Nephron progenitor cell (in vitro differentiated cells): ENCODE measurements at regions not wholly inside any gene's neighbourhood (a gene's known extent, or its start where the extent isn't known, plus 50 kb on each side); places are given as distances from the start of the nearest gene placed in this dataset.

Experiments used
- DNase-seq: peaks from one replicate; pipeline ENCODE4 v3.0.0; 2021
- H3K27ac Mint-ChIP-seq: 2 replicates; pipeline ENCODE4 v1.8.0; 2021; ENCODE audit warnings: mild to moderate bottlenecking, moderate library complexity, mixed read lengths
- H3K27me3 Mint-ChIP-seq: 2 replicates; pipeline ENCODE4 v1.8.0; 2021; ENCODE audit warnings: mild to moderate bottlenecking, low read depth, mixed read lengths; ENCODE audit not compliant: poor library complexity
- H3K36me3 Mint-ChIP-seq: 2 replicates; pipeline ENCODE4 v1.8.0; 2021; ENCODE audit warnings: low read depth, mixed read lengths
- H3K4me1 Mint-ChIP-seq: 2 replicates; pipeline ENCODE4 v1.8.0; 2021; ENCODE audit warnings: mixed read lengths
- H3K4me3 Mint-ChIP-seq: 2 replicates; pipeline ENCODE4 v1.8.0; 2021; ENCODE audit warnings: mild to moderate bottlenecking, moderate library complexity, mixed read lengths
- H3K9me3 Mint-ChIP-seq: 2 replicates; pipeline ENCODE4 v1.8.0; 2021; ENCODE audit warnings: mild to moderate bottlenecking, moderate library complexity, mixed read lengths
- TF ChIP-seq, protein P1 (sequence below): fragments of 200-600 bp; sonication (generic); IDR thresholded peaks from 2 replicates; pipeline ENCODE4 v1.5.0; 2021; ENCODE audit warnings: antibody characterized with exemption

DNA sequence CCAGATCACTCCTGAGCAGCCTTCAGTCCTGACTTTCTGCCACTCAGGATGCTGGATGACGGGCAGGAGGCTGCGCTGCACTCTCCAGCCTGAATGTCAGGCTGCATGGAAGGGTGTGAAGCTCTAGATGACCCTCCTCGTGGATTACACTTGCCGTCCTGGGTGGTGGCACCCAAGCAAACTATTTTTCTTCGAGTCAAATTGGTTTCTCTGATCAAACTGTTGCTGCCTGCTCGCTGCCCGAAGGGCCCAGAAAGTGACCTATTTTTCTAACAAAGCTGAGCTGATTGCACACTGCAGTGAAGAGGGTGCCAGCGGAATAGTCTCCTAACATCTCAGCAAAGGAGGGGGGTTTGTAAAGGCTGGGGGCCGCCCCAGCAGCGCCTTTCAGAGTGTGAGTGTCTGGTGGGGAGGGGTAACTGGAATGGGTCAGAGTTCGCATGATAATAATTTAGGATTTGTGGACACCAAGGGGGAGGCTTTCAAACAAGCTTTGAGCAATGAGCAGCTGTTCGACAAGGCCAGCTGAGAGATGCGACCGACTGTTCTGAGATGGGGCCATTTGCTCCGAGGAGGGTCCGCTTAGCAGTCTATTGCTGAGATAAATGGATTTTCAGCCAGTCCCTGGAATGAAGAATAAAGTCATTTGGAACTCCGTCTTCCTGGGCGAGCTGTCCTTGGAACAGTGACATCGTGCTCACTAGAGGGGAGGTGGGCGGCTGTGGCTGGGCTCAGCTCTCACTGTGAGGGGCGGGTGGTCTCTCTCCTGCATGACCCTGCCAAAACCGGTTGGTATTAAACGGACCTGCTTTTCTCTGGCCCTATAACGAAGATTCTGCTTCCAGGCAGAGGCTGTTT lies 537.6 kb downstream of the BRD1 start:
- no peak for DNase-seq
- no peak overlapping the region for H3K4me3 Mint-ChIP-seq
- peaks cover 15% of the 10 kb centered on the region for H3K27me3 Mint-ChIP-seq
- H3K27ac Mint-ChIP-seq, result no peak overlapping the region
- H3K4me1 Mint-ChIP-seq, result peaks cover 30% of the 10 kb centered on the region
- peaks cover 33% of the 10 kb centered on the region for H3K9me3 Mint-ChIP-seq
- TF ChIP-seq, protein P1, sequence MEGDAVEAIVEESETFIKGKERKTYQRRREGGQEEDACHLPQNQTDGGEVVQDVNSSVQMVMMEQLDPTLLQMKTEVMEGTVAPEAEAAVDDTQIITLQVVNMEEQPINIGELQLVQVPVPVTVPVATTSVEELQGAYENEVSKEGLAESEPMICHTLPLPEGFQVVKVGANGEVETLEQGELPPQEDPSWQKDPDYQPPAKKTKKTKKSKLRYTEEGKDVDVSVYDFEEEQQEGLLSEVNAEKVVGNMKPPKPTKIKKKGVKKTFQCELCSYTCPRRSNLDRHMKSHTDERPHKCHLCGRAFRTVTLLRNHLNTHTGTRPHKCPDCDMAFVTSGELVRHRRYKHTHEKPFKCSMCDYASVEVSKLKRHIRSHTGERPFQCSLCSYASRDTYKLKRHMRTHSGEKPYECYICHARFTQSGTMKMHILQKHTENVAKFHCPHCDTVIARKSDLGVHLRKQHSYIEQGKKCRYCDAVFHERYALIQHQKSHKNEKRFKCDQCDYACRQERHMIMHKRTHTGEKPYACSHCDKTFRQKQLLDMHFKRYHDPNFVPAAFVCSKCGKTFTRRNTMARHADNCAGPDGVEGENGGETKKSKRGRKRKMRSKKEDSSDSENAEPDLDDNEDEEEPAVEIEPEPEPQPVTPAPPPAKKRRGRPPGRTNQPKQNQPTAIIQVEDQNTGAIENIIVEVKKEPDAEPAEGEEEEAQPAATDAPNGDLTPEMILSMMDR, result no peak
- peaks cover 6% of the 10 kb centered on the region for H3K36me3 Mint-ChIP-seq

DNA sequence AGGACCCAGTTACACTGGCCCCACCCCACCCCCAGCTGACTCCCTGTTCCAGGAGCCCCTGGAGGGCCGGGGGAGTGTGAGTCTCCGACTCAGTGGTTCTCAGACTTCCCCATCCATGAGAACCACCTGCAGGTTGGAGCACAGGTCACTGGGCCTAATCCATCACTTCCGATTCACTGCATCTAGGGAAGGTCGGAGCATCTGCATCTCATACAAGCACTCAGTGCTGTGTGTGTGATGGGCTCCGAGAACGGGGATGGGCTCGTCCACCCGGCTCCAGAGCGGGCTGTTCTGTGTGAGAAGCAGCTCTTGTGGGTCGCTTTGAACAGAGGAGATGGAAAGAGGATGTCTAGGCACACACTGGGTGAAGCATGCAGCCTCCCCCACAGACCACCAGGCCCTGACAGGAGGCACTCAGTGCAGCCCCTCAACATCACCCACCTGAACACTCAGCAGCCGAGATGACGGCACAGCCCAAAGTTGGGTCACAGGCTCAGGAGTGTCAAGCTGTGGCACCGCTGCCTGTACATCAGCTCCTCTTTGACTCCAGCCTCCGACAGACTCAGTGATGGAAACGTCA lies 541.4 kb downstream of the BRD1 start:
- H3K9me3 Mint-ChIP-seq, result peaks cover 15% of the 10 kb centered on the region
- peaks cover 48% of the 10 kb centered on the region for H3K4me1 Mint-ChIP-seq
- no peak overlapping the region for H3K4me3 Mint-ChIP-seq
- TF ChIP-seq, protein P1, result no peak
- H3K36me3 Mint-ChIP-seq, result no peaks in the 10 kb centered on the region
- H3K27ac Mint-ChIP-seq, result no peak overlapping the region
- peaks cover 18% of the 10 kb centered on the region for H3K27me3 Mint-ChIP-seq
- no peak for DNase-seq

DNA sequence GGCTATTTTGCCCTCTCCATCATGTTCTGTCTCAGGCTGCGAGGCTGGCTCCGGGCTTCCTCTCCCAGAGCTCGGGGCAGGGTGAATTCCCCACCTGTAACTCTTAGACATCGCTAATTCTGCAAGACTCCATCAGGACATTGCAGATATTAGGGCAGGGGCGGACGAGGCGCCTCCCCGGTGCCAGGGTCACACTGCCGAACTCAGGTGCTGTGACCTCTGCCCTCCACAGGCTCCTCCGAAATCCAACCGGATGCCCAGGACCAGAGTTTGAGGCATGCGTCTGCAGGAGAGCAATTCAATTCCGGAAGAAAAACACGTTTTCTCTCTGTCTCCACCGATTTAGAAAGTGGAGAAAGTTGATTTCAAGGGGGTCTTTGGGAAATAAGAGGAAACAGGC lies 542.7 kb downstream of the BRD1 start:
- Mint-ChIP-seq H3K36me3 (peaks cover 4% of the 10 kb centered on the region), H3K4me3 (no peak overlapping the region), H3K27ac (no peak overlapping the region), H3K4me1 (peaks cover 39% of the 10 kb centered on the region), H3K9me3 (peaks cover 28% of the 10 kb centered on the region), H3K27me3 (peaks cover 28% of the 10 kb centered on the region)
- DNase-seq, result no peak
- TF ChIP-seq, protein P1, result no peak

DNA sequence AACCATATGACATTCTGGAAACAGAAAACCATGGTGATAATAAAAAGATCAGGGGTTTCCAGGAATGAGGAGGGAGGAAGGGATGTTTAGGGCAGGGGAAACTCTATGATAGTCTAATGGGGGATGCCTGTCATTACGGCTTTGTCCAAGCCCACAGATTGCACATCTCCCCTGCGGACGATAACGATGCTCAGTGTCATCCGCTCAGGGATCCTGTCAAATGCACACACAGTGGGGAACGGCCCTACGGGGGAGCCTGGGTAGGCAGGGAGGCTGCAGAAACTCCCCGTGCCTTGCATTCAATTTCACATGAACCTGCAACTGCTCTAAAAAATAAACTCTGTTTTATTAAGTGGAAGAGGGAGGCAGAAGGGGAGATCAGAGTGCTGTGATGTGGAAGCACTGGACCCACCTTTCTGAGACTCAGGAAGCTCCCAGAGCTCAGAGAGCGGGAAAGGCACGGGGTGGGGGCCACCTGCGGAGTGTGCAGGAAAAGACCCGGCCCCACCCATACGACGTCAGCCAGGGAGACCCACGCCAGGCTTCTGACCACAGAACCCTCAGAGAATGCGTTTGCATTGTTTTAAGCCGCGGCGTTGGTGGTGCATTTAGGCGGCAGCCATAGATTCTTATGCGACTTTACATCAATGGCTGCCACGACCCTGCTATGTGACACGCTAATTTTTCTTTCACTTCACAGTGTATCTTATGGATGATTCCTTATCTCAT lies 543.5 kb downstream of the BRD1 start:
- Mint-ChIP-seq H3K4me3 (no peak overlapping the region), H3K27ac (no peak overlapping the region), H3K4me1 (peaks cover 40% of the 10 kb centered on the region), H3K27me3 (peaks cover 31% of the 10 kb centered on the region), H3K36me3 (peaks cover 4% of the 10 kb centered on the region), H3K9me3 (peaks cover 34% of the 10 kb centered on the region)
- TF ChIP-seq, protein P1, result no peak
- DNase-seq, result no peak

DNA sequence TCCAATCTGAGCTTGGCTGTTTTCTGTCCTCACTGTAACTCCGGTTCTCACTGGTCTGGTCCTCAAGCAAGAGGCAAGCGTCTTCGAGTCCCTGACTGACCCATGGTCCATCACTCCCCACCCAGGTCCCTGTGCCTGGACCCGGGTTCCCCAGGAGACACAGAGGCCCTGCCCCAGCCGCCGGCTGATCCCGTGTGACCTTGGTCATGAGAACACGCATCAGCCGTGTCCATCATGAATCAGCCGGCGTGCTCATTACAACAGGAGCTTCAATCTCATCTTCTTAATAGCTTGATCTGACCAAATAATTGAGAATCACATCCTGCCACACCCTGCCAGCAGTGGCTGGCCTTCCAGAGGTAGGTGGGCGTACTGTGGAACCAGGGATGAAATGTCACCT lies 545.1 kb downstream of the BRD1 start:
- TF ChIP-seq, protein P1, result no peak
- Mint-ChIP-seq H3K27ac (no peak overlapping the region), H3K4me3 (no peak overlapping the region), H3K27me3 (peaks cover 30% of the 10 kb centered on the region), H3K9me3 (peaks cover 29% of the 10 kb centered on the region), H3K36me3 (peaks cover 4% of the 10 kb centered on the region), H3K4me1 (peaks cover 54% of the 10 kb centered on the region)
- DNase-seq, result no peak
